H9 (cell line): ENCODE measurements at regions not wholly inside any gene's neighbourhood (a gene's known extent, or its start where the extent isn't known, plus 50 kb on each side); places are given as distances from the start of the nearest gene placed in this dataset.
"Not testable (repeated sequence)": the region's sequence is repeated elsewhere in the genome, so short reads cannot be mapped to it uniquely, and the experiment has no call there.

Experiments
- DNase-seq: peaks from one replicate; pipeline ENCODE4 v3.0.0-alpha.2; 2017
- H2AFZ ChIP-seq: one replicate; pipeline ENCODE4 v1.6.1; 2013; ENCODE audit warnings: mild to moderate bottlenecking, low read length, control low read depth, moderate library complexity
- H2AK5ac ChIP-seq: 2 replicates; pipeline ENCODE4 v1.6.1; 2013; ENCODE audit warnings: low read length, control low read depth, mixed read lengths; ENCODE audit not compliant: insufficient read length
- H2BK120ac ChIP-seq: one replicate; pipeline ENCODE4 v1.6.1; 2013; ENCODE audit warnings: low read depth, mild to moderate bottlenecking, low read length, control low read depth, inconsistent platforms; ENCODE audit not compliant: poor library complexity, severe bottlenecking
- H2BK12ac ChIP-seq: 2 replicates; pipeline ENCODE4 v1.6.1; 2013; ENCODE audit warnings: low read length, control low read depth, mixed read lengths, low read depth; ENCODE audit not compliant: insufficient read length
- H2BK15ac ChIP-seq: 2 replicates; pipeline ENCODE4 v1.6.1; 2013; ENCODE audit warnings: low read depth, low read length, control low read depth
- H2BK20ac ChIP-seq: one replicate; pipeline ENCODE4 v1.6.1; 2013; ENCODE audit warnings: low read depth, mild to moderate bottlenecking, low read length, control low read depth, inconsistent platforms; ENCODE audit not compliant: poor library complexity, severe bottlenecking
- H2BK5ac ChIP-seq: 2 replicates; pipeline ENCODE4 v1.6.1; 2013; ENCODE audit warnings: low read length, control low read depth, mixed read lengths; ENCODE audit not compliant: insufficient read length
- H3K14ac ChIP-seq: 2 replicates; pipeline ENCODE4 v1.6.1; 2013; ENCODE audit warnings: low read length, control low read depth; ENCODE audit not compliant: insufficient read depth
- H3K18ac ChIP-seq: 2 replicates; pipeline ENCODE4 v1.6.1; 2013; ENCODE audit warnings: low read depth, mild to moderate bottlenecking, mixed read lengths, low read length, control low read depth; ENCODE audit not compliant: insufficient read length
- H3K23ac ChIP-seq: 2 replicates; pipeline ENCODE4 v1.6.1; 2013; ENCODE audit warnings: low read length, control low read depth, mixed read lengths, low read depth; ENCODE audit not compliant: insufficient read length
- H3K23me2 ChIP-seq: 2 replicates; pipeline ENCODE4 v1.6.1; 2013; ENCODE audit warnings: low read depth, mild to moderate bottlenecking, mixed read lengths, low read length, control low read depth; ENCODE audit not compliant: insufficient read length, poor library complexity, severe bottlenecking
- H3K27ac ChIP-seq: 2 replicates; pipeline ENCODE4 v1.5.1; 2013; ENCODE audit warnings: low read length, control low read depth, mixed read lengths, low read depth; ENCODE audit not compliant: insufficient read length
- H3K27me3 ChIP-seq: 2 replicates; pipeline ENCODE4 v1.6.1; 2013; ENCODE audit warnings: low read length, control low read depth, inconsistent platforms; ENCODE audit not compliant: insufficient read depth
- H3K4ac ChIP-seq: 2 replicates; pipeline ENCODE4 v1.6.1; 2013; ENCODE audit warnings: low read depth, mild to moderate bottlenecking, control low read depth, inconsistent platforms, low read length, moderate library complexity
- H3K4me1 ChIP-seq: 2 replicates; pipeline ENCODE4 v1.6.1; 2013; ENCODE audit warnings: low read length, control low read depth, inconsistent platforms; ENCODE audit not compliant: insufficient read depth
- H3K4me2 ChIP-seq: 2 replicates; pipeline ENCODE4 v1.6.1; 2013; ENCODE audit warnings: low read length, control low read depth, mixed read lengths; ENCODE audit not compliant: insufficient read length, insufficient read depth
- H3K56ac ChIP-seq: 2 replicates; pipeline ENCODE4 v1.6.1; 2013; ENCODE audit warnings: low read depth, mild to moderate bottlenecking, mixed read lengths, low read length, control low read depth; ENCODE audit not compliant: insufficient read length
- H3K79me1 ChIP-seq: 2 replicates; pipeline ENCODE4 v1.6.1; 2013; ENCODE audit warnings: low read depth, mild to moderate bottlenecking, moderate library complexity, low read length, control low read depth, inconsistent platforms; ENCODE audit not compliant: insufficient read depth, poor library complexity, severe bottlenecking
- H3K79me2 ChIP-seq: 2 replicates; pipeline ENCODE4 v1.6.1; 2013; ENCODE audit warnings: low read length, control low read depth, inconsistent platforms; ENCODE audit not compliant: insufficient read depth
- H3K9ac ChIP-seq: 2 replicates; pipeline ENCODE4 v1.6.1; 2013; ENCODE audit warnings: low read length, control low read depth, mixed read lengths; ENCODE audit not compliant: insufficient read length; ENCODE audit errors: extremely low read depth
- H3K9me3 ChIP-seq: one replicate; pipeline ENCODE4 v1.6.1; 2013; ENCODE audit warnings: low read depth, low read length, inconsistent platforms; ENCODE audit not compliant: control insufficient read depth
- H3T11ph ChIP-seq: one replicate; pipeline ENCODE4 v1.6.1; 2013; ENCODE audit warnings: mild to moderate bottlenecking, low read length, control low read depth, inconsistent platforms
- H4K20me1 ChIP-seq: one replicate; pipeline ENCODE4 v1.6.1; 2013; ENCODE audit not compliant: control insufficient read depth, insufficient read length, insufficient read depth
- H4K5ac ChIP-seq: 2 replicates; pipeline ENCODE4 v1.6.1; 2013; ENCODE audit warnings: low read depth, mild to moderate bottlenecking, mixed read lengths, low read length, control low read depth; ENCODE audit not compliant: insufficient read length
- H4K8ac ChIP-seq: replicated peaks from 2 replicates; pipeline ENCODE4 v1.6.1; 2013; ENCODE audit warnings: low read length, control low read depth, mixed read lengths, low read depth; ENCODE audit not compliant: insufficient read length
- H4K91ac ChIP-seq: 2 replicates; pipeline ENCODE4 v1.6.1; 2013; ENCODE audit warnings: low read depth, mild to moderate bottlenecking, moderate library complexity, mixed read lengths, low read length, control low read depth; ENCODE audit not compliant: insufficient read length
- H3K27ac Mint-ChIP-seq, 3 experiments: 2 replicates in 2 of 3; 3 replicates in 1 of 3; pipeline ENCODE4 v1.8.0; 2020 to 2021; ENCODE audit warnings: mixed read lengths in 3 of 3, mild to moderate bottlenecking in 1 of 3, moderate library complexity in 1 of 3
- H3K27me3 Mint-ChIP-seq: 2 replicates; pipeline ENCODE4 v1.8.0; 2021; ENCODE audit warnings: low read depth, mild to moderate bottlenecking, moderate library complexity, mixed read lengths
- H3K36me3 Mint-ChIP-seq, 3 experiments: 2 replicates in 2 of 3; 3 replicates in 1 of 3; pipeline ENCODE4 v1.8.0; 2020 to 2021; ENCODE audit warnings: low read depth in 3 of 3, mixed read lengths in 3 of 3; ENCODE audit not compliant: insufficient read depth in 1 of 3
- H3K4me1 Mint-ChIP-seq, 2 experiments: 2 replicates each; pipeline ENCODE4 v1.8.0; 2020; ENCODE audit warnings: mixed read lengths in 2 of 2
- H3K4me3 Mint-ChIP-seq, 2 experiments: 2 replicates in 1 of 2; 3 replicates in 1 of 2; pipeline ENCODE4 v1.8.0; 2020 to 2021; ENCODE audit warnings: mild to moderate bottlenecking in 2 of 2, mixed read lengths in 2 of 2, moderate library complexity in 1 of 2
- H3K9me3 Mint-ChIP-seq, 2 experiments: 2 replicates in 1 of 2; 3 replicates in 1 of 2; pipeline ENCODE4 v1.8.0; 2020; ENCODE audit warnings: mild to moderate bottlenecking in 2 of 2, mixed read lengths in 2 of 2, moderate library complexity in 1 of 2
- WGBS: extraction: QIAGEN DNeasy Blood & Tissue Kit; methylation state at CpG from one replicate; pipeline ENCODE4 v1.1.7; 2013; ENCODE audit warnings: missing lambda C conversion rate, low lambda C conversion rate, mixed read lengths; ENCODE audit not compliant: insufficient read length; ENCODE audit errors: extremely low coverage; 5-methylcytosine and 5-hydroxymethylcytosine counted together

DNA sequence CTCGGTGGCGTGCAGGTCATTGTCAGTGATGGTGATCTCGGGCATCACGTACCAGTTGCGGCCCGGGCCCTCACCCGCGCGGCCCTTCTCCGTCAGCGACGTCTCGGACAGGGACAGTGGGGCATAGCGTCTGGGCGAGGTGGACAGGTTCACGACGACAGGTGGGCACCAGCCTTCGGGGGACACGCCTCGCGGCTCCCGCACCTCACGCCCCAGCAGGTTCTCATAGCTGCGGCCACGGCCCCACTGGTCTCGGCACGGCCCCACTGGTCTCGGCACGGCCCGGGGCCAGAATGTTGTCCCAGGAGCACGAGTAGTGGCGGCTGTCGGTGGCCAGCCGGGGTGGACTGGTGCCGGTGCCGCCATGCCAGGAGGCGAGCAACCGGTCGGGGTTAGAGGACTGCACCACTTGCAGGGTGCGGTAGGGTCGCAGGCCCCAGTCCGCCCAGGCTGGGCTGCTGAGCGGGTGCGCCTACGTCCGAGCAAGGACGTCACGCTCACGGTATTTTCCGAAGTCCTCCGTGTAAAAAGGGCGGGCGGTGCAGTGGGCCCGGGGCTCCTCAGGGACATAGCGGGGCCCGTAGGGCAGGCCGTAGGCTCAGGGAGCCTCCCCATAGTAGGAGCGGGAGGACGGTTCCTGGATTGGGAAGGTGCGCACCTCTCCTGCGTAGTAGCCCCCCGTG is 250.5 kb downstream of the ANKRD30B start:
- H3K4me1 ChIP-seq, H3K18ac ChIP-seq, DNase-seq, H4K20me1 ChIP-seq, H3K27me3 ChIP-seq, H2BK12ac ChIP-seq, H4K8ac ChIP-seq, H3K23me2 ChIP-seq, H4K91ac ChIP-seq, H3K27ac ChIP-seq, H2BK5ac ChIP-seq, H3K27ac Mint-ChIP-seq, H3K27me3 Mint-ChIP-seq, H3K4ac ChIP-seq, H3T11ph ChIP-seq, H3K4me1 Mint-ChIP-seq, H3K4me2 ChIP-seq, H3K79me2 ChIP-seq, H3K4me3 Mint-ChIP-seq, H4K5ac ChIP-seq, H3K79me1 ChIP-seq, H2AK5ac ChIP-seq, H3K9ac ChIP-seq, H2BK120ac ChIP-seq, H2AFZ ChIP-seq, H3K14ac ChIP-seq, H2BK15ac ChIP-seq, H3K56ac ChIP-seq, H2BK20ac ChIP-seq, H3K23ac ChIP-seq: not testable (repeated sequence)
- Mint-ChIP-seq H3K36me3 (peaks cover 0 to 11% (median 8%) of the 10 kb centered on the region in 3 experiments; a peak in 5 of 7 replicates), H3K9me3 (peaks cover 59 to 74% of the 10 kb centered on the region in 2 experiments)
- H3K9me3 ChIP-seq, result peaks cover 31% of the 10 kb centered on the region
- no CpG with 5 or more reads among the region's 62 CpGs for WGBS
